Skeletal muscle tissue (tissue), 4 donors: ENCODE measurements at regions not wholly inside any gene's neighbourhood (a gene's known extent, or its start where the extent isn't known, plus 50 kb on each side); places are given as distances from the start of the nearest gene placed in this dataset. TPM values are rescaled to one million over a fixed set of nuclear protein-coding genes. Genes with fewer than 3 reads are reported as not detected.
"Not testable (repeated sequence)": the region's sequence is repeated elsewhere in the genome, so short reads cannot be mapped to it uniquely, and the experiment has no call there.

Experiments used
- H3K27ac ChIP-seq: one replicate; pipeline ENCODE4 v1.7.0; 2013; ENCODE audit warnings: mild to moderate bottlenecking, low read depth, low read length, inconsistent platforms
- H3K27me3 ChIP-seq, 3 donors: one replicate each; pipeline ENCODE4 v1.7.0; 2013; ENCODE audit warnings: low read length in 3 of 3; ENCODE audit not compliant: control insufficient read depth in 3 of 3, insufficient read depth in 3 of 3
- H3K36me3 ChIP-seq, 3 donors: one replicate each; pipeline ENCODE4 v1.7.0; 2013; ENCODE audit warnings: low read length in 3 of 3; ENCODE audit not compliant: control insufficient read depth in 3 of 3, insufficient read depth in 3 of 3
- H3K4me1 ChIP-seq, 3 donors: one replicate each; pipeline ENCODE4 v1.7.0; 2013; ENCODE audit warnings: low read length in 3 of 3, mild to moderate bottlenecking in 3 of 3; ENCODE audit not compliant: control insufficient read depth in 3 of 3, insufficient read depth in 3 of 3
- H3K4me3 ChIP-seq, 3 donors: one replicate each; pipeline ENCODE4 v1.7.0; 2013; ENCODE audit warnings: low read length in 3 of 3
- H3K9ac ChIP-seq, 3 donors: one replicate each; pipeline ENCODE4 v1.7.0; 2013; ENCODE audit warnings: low read length in 3 of 3, mild to moderate bottlenecking in 3 of 3, moderate library complexity in 2 of 3, low read depth in 1 of 3
- H3K9me3 ChIP-seq, 3 donors: one replicate each; pipeline ENCODE4 v1.7.0; 2013; ENCODE audit warnings: low read length in 3 of 3; ENCODE audit not compliant: control insufficient read depth in 3 of 3
- small RNA-seq: library from RNA; depleted of rRNA; stranded (forward); fragments of <200 nt; gene quantifications from one replicate; pipeline ENCODE3, GENCODE V24; 2014
- donor health status: Osteomylitis.

DNA sequence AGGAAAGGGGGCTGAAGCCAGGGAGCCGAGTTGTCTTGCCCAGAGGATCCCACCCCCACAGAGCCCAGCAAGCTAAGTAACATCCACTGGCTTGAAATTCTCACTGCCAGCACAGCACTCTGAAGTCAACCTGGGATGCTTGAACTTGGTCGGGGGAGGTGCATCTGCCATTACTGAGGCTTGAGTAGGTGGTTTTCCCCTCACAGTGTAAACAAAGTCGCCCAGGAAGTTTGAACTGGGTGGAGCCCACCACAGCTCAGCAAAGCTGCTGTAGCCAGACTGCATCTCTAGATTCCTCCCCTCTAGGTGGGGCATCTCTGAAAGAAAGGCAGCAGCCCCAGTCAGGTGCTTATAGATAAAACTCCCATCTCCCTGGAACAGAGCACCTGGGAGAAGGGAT is 54.3 kb upstream of the GRIA3 start:
- H3K36me3 ChIP-seq, H3K27me3 ChIP-seq, H3K9me3 ChIP-seq, H3K4me3 ChIP-seq, H3K9ac ChIP-seq, H3K27ac ChIP-seq, H3K4me1 ChIP-seq: not testable (repeated sequence)

Small RNA genes lying in the stretch of these regions (small RNA-seq; reads per million reads assigned to genes)
- gene MIR3672 (not detected), gene RF00012 (not detected)
